ENCODE measurements at regions not wholly inside any gene's neighbourhood (a gene's known extent, or its start where the extent isn't known, plus 50 kb on each side); places are given as distances from the start of the nearest gene placed in this dataset.

- TF ChIP-seq CTCF (conservative IDR thresholded peaks at IDR 0.05 in 1 of 2, IDR thresholded peaks at IDR 0.05 in 1 of 2; ENCODE audit: extremely low read depth in 1 of 2, insufficient read depth in 1 of 2, low read depth in 1 of 2, low read length in 2 of 2): no peak
- TF ChIP-seq EZH2 (IDR thresholded peaks at IDR 0.05; ENCODE audit: borderline replicate concordance, low read length): no peak
These were observed 509.3 kb upstream of the CITED2 start for GRCh38 chr6:139883776-139884175.

Measured in mammary epithelial cell (primary cell).